BLaER1 treated with 17β-estradiol and CSF1 and Interleukin-3, amounts not matched to agents 10 nM and 100 nM (cell line): ENCODE measurements at regions not wholly inside any gene's neighbourhood (a gene's known extent, or its start where the extent isn't known, plus 50 kb on each side); places are given as distances from the start of the nearest gene placed in this dataset.
A peak's percentile ranks its signal among the peaks of the same experiment; 100 is the strongest.

Source experiments
- H3K27ac ChIP-seq, 11 experiments: shearing (Covaris generic); formaldehyde crosslinking; 2 replicates each; pipeline ENCODE4 v1.8.1; 2022
- H3K27me3 ChIP-seq, 11 experiments: shearing (Covaris generic); formaldehyde crosslinking; 2 replicates each; pipeline ENCODE4 v1.8.1; 2022
- H3K36me3 ChIP-seq, 11 experiments: shearing (Covaris generic); formaldehyde crosslinking; 2 replicates each; pipeline ENCODE4 v1.8.1; 2022
- H3K4me1 ChIP-seq, 10 experiments: shearing (Covaris generic); formaldehyde crosslinking; 2 replicates each; pipeline ENCODE4 v1.8.1; 2022
- H3K4me2 ChIP-seq, 11 experiments: shearing (Covaris generic); formaldehyde crosslinking; 2 replicates each; pipeline ENCODE4 v1.8.1; 2022
- H3K4me3 ChIP-seq, 10 experiments: shearing (Covaris generic); formaldehyde crosslinking; 2 replicates each; pipeline ENCODE4 v1.8.1; 2022
- H3K9ac ChIP-seq, 11 experiments: shearing (Covaris generic); formaldehyde crosslinking; 2 replicates each; pipeline ENCODE4 v1.8.1; 2022
- H3K9me3 ChIP-seq, 11 experiments: shearing (Covaris generic); formaldehyde crosslinking; replicated peaks in 1 of 11; 2 replicates each; pipeline ENCODE4 v1.8.1; 2022
- H4K20me1 ChIP-seq, 11 experiments: shearing (Covaris generic); formaldehyde crosslinking; 2 replicates each; pipeline ENCODE4 v1.8.1; 2022
- Cebpa-rat ChIP-seq, 11 experiments: shearing (Covaris generic); IDR thresholded peaks; 2 replicates each; pipeline ENCODE4 v1.8.1; 2022

DNA sequence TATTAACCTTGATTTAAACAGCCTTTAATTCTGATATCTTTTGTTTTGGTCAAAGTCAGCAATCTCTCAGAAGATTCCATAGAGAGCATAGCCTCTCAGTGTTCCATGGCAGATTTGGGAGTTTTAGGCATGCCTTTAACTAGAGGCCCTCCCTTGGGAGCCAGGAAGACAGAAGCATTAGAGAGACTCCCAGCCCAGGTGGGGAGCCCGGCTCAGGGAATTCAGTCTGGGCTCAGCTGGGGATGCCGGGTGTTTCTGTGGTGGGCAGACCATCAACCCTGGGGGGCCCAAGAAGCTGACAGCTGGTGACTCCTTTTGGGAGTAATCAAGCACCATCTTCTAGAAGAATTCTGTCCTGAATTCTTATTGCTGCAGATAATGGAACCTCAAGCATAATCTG is 99.7 kb upstream of the CELF4 start:
- Histone ChIP-seq H4K20me1 (no peaks in the 10 kb centered on the region), H3K4me2 (no peak overlapping the region), H3K27me3 (no peaks in the 10 kb centered on the region), H3K36me3 (no peaks in the 10 kb centered on the region), H3K9me3 (peaks cover 0 to 4% (median 0%) of the 10 kb centered on the region in 11 experiments; a peak in 2 of 22 replicates), H3K9ac (no peak overlapping the region), H3K27ac (no peak overlapping the region), H3K4me1 (peaks cover 0 to 14% (median 0%) of the 10 kb centered on the region in 10 experiments; a peak in 5 of 20 replicates), H3K4me3 (no peak overlapping the region)
- no peak for TF ChIP-seq Cebpa-rat (IDR thresholded peaks at IDR 0.05)

DNA sequence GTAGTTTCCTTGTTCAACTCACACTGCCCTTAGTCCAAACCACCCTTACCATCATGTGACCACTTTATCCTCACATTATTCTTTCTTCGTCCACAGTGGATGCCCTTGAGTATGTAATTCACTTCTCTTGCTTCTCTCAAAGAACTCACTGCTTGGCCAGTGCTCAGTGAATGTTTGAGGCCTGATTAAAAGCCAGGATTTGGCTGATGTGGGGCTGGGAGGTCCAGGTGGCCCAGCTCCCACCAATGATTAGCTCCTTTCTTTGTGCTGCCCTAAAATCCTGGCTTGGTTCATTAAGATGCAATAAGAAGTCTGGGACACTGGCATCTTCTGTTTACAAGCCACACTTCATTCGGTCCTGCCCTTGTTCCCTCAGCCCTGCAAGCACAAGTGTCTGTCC is 97.8 kb upstream of the CELF4 start:
- no peak overlapping the region for H3K9ac ChIP-seq
- H3K9me3 ChIP-seq = no peaks in the 10 kb centered on the region
- H3K36me3 ChIP-seq = no peaks in the 10 kb centered on the region
- H3K4me2 ChIP-seq = no peak overlapping the region
- H3K27ac ChIP-seq = no peak overlapping the region
- H3K27me3 ChIP-seq = no peaks in the 10 kb centered on the region
- peaks cover 0 to 18% (median 0%) of the 10 kb centered on the region in 10 experiments; a peak in 8 of 20 replicates for H3K4me1 ChIP-seq
- no peak overlapping the region for H3K4me3 ChIP-seq
- H4K20me1 ChIP-seq = no peaks in the 10 kb centered on the region
- TF ChIP-seq Cebpa-rat (IDR thresholded peaks at IDR 0.05) = no peak

DNA sequence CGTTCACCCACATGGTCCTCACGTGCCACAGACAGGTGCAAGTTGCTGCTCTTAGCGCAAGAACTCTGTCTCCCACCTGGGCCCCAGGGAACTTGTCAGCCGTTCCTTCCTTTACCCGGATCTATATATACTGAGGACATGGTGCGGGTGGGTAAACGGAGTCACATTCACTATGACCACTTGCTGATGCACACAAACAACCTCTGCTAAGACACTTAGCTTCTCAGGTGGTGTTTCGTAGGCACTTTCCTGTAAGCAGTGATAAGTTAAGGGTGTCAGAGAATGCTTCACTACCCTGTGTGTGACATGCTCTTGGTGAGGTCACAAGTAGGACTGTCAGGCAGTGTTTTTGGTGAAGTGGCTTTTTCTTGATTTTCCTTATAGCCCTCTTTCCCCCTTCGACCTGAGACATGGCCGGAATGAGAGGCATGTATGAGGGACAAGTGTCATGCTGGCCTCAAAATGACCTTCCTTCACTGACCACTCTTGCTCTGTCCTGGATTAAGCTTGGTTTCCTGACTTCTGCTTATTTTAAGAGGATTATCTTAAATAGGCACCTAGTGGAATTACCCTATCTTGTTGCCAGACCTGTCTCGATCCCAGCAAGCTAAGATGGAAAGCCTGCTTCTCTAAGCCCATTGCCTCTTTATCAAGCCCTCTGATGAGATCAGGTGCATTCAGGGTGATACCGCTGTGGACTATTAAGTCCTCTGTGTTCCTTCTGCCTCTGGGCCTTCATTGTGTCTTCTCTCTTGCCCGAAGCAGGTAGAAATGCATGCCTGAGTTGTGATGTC is 97.1 kb upstream of the CELF4 start:
- no peak for TF ChIP-seq Cebpa-rat (IDR thresholded peaks at IDR 0.05)
- Histone ChIP-seq H3K36me3 (no peaks in the 10 kb centered on the region), H3K9ac (no peak overlapping the region), H3K9me3 (no peaks in the 10 kb centered on the region), H4K20me1 (no peaks in the 10 kb centered on the region), H3K27me3 (no peaks in the 10 kb centered on the region), H3K4me1 (peaks cover 0 to 20% (median 0%) of the 10 kb centered on the region in 10 experiments; a peak in 8 of 20 replicates), H3K4me2 (no peak overlapping the region), H3K27ac (no peak overlapping the region), H3K4me3 (no peak overlapping the region)

- Histone ChIP-seq H3K36me3 (no peaks in the 10 kb centered on the region), H3K9ac (no peak overlapping the region), H3K27me3 (no peaks in the 10 kb centered on the region), H3K27ac (no peak overlapping the region), H3K4me3 (no peak overlapping the region), H3K4me1 (peaks cover 0 to 25% (median 0%) of the 10 kb centered on the region in 10 experiments; a peak in 8 of 20 replicates), H3K9me3 (no peaks in the 10 kb centered on the region), H3K4me2 (no peak overlapping the region), H4K20me1 (no peaks in the 10 kb centered on the region)
- TF ChIP-seq Cebpa-rat (IDR thresholded peaks at IDR 0.05) = no peak
These were observed 96.5 kb upstream of the CELF4 start for GRCh38 chr18:37662099-37662498.

DNA sequence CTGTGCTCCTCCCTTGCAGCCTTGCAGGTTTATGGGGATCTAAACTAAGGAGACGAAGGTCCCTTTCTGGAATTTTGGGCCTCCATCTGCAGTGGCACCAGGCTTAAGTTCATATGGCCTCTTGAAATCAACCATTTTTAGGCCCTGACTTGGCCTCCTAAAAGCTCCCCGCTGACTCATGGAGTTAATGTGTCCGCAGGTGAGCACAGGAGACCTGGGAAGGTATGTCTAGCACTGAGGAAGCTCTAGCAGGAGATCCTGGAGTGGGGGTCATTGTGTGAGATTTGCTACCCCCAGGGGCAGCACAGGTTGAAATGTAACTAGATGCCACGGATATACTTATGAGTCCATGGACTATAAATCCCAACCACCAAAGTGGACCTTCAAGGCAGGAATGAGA is 95.9 kb upstream of the CELF4 start:
- Histone ChIP-seq H4K20me1 (no peaks in the 10 kb centered on the region), H3K4me1 (peaks cover 0 to 25% (median 0%) of the 10 kb centered on the region in 10 experiments; a peak in 8 of 20 replicates), H3K9me3 (no peaks in the 10 kb centered on the region), H3K9ac (no peak overlapping the region), H3K27ac (no peak overlapping the region), H3K4me2 (no peak overlapping the region), H3K27me3 (no peaks in the 10 kb centered on the region), H3K4me3 (no peak overlapping the region), H3K36me3 (no peaks in the 10 kb centered on the region)
- no peak for TF ChIP-seq Cebpa-rat (IDR thresholded peaks at IDR 0.05)

DNA sequence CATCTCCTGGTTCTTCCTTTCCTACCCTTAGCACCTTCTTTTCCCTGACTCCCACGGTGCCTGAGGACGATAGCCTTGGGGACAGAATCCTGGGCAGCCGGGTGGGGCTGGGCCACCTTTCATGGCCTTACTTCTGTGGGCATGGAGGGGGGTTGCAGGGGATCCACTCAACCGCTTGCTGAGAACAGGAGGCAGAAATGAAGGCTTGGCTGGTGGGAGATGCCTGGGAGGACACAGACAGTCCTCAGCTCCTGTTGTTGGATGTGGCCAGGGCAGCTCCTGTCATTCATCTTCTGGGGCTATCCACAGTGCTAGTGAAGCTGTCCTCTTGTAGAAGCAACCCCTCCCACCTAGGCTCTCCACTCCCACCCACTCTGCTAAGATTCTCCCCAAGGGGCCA is 95.5 kb upstream of the CELF4 start:
- no peaks in the 10 kb centered on the region for H3K36me3 ChIP-seq
- no peaks in the 10 kb centered on the region for H4K20me1 ChIP-seq
- H3K4me2 ChIP-seq = peak overlapping the region in 2 of 11 experiments; percentile 55 to 71; a peak in 1 of 22 replicates
- no peaks in the 10 kb centered on the region for H3K27me3 ChIP-seq
- no peak overlapping the region for H3K27ac ChIP-seq
- no peak overlapping the region for H3K4me3 ChIP-seq
- H3K4me1 ChIP-seq = peaks cover 0 to 25% (median 0%) of the 10 kb centered on the region in 10 experiments; a peak in 8 of 20 replicates
- H3K9ac ChIP-seq = no peak overlapping the region
- no peak for TF ChIP-seq Cebpa-rat (IDR thresholded peaks at IDR 0.05)
- H3K9me3 ChIP-seq = no peaks in the 10 kb centered on the region

DNA sequence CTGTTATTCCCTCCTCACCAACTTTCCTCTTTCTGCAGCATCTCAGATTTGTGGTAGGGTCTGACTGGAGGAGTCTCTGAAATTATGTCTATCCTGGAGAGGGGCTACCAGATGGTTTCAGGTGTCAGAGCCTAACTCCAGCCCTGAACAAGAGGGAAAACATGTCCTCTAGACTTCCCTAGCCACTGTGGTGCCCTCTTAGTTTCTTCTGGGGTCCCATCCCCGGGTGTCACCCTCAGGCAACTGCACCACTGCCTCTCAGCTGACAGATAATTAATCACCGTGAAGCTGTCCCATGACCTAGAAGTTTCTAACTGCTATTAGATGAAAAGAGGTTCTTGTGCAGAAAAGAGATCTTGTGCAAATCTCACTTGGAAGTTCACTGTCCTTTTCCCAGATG is 95.1 kb upstream of the CELF4 start:
- Histone ChIP-seq H3K27ac (no peak overlapping the region), H3K9ac (no peak overlapping the region), H3K27me3 (no peaks in the 10 kb centered on the region), H3K4me2 (peak overlapping the region in 2 of 11 experiments; percentile 55 to 71; a peak in 4 of 22 replicates), H3K36me3 (no peaks in the 10 kb centered on the region), H3K4me1 (peaks cover 0 to 25% (median under 1%) of the 10 kb centered on the region in 10 experiments; a peak in 8 of 20 replicates), H3K4me3 (no peak overlapping the region), H4K20me1 (no peaks in the 10 kb centered on the region), H3K9me3 (no peaks in the 10 kb centered on the region)
- no peak for TF ChIP-seq Cebpa-rat (IDR thresholded peaks at IDR 0.05)

- Histone ChIP-seq H3K27me3 (no peaks in the 10 kb centered on the region), H3K4me2 (peak overlapping the region in 3 of 11 experiments; percentile 44 to 71 (median 55); a peak in 6 of 22 replicates), H3K36me3 (no peaks in the 10 kb centered on the region), H3K9me3 (no peaks in the 10 kb centered on the region), H3K9ac (no peak overlapping the region), H3K4me1 (peaks cover 0 to 32% (median 2%) of the 10 kb centered on the region in 10 experiments; a peak in 8 of 20 replicates), H3K4me3 (no peak overlapping the region), H3K27ac (no peak overlapping the region), H4K20me1 (no peaks in the 10 kb centered on the region)
- TF ChIP-seq Cebpa-rat (IDR thresholded peaks at IDR 0.05) = no peak
These were observed 94.3 kb upstream of the CELF4 start for GRCh38 chr18:37659906-37660305.

GRCh38 chr18:37658894-37659293 is 93.3 kb upstream of the CELF4 start:
- H3K9me3 ChIP-seq = no peaks in the 10 kb centered on the region
- H3K4me1 ChIP-seq = peaks cover 0 to 33% (median 2%) of the 10 kb centered on the region in 10 experiments; a peak in 8 of 20 replicates
- no peak overlapping the region for H3K9ac ChIP-seq
- TF ChIP-seq Cebpa-rat (IDR thresholded peaks at IDR 0.05) = no peak
- H4K20me1 ChIP-seq = no peaks in the 10 kb centered on the region
- H3K27me3 ChIP-seq = no peaks in the 10 kb centered on the region
- no peaks in the 10 kb centered on the region for H3K36me3 ChIP-seq
- H3K4me2 ChIP-seq = 0 out of 22 replicates have a peak overlapping the region, but pooled peaks of 1 of the 11 experiments have one; percentile 71
- H3K4me3 ChIP-seq = no peak overlapping the region
- H3K27ac ChIP-seq = no peak overlapping the region
